CD8-positive, alpha-beta memory T cell (primary cell): ENCODE measurements at regions not wholly inside any gene's neighbourhood (a gene's known extent, or its start where the extent isn't known, plus 50 kb on each side); places are given as distances from the start of the nearest gene placed in this dataset.
"Not testable (repeated sequence)": the region's sequence is repeated elsewhere in the genome, so short reads cannot be mapped to it uniquely, and the experiment has no call there.

Source experiments
- CTCF ChIA-PET: fragments of 350-600 bp; sonication (Branson Sonifier 250); formaldehyde crosslinking; loops from one replicate; lab custom pipeline; 2021; ENCODE audit warnings: antibody characterized with exemption; lab: Charles Lee
- POLR2A ChIA-PET: fragments of 350-600 bp; sonication (Branson Sonifier 250); formaldehyde crosslinking; loops from one replicate; lab custom pipeline; 2021; ENCODE audit warnings: antibody characterized with exemption; lab: Charles Lee
- DNase-seq, 5 donors: peaks; one replicate each; pipeline versions ENCODE4 v3.0.0 to v3.0.0-alpha.2; 2020 to 2022; ENCODE audit warnings: mixed read lengths in 1 of 5
- H3K27ac ChIP-seq: one replicate; pipeline ENCODE4 v1.7.0; 2013; ENCODE audit warnings: low read depth, mild to moderate bottlenecking, low read length, moderate library complexity
- H3K27me3 ChIP-seq: 2 replicates; pipeline ENCODE4 v1.7.0; 2013; ENCODE audit warnings: low read length, mild to moderate bottlenecking; ENCODE audit not compliant: insufficient read depth, poor library complexity, severe bottlenecking
- H3K36me3 ChIP-seq: 2 replicates; pipeline ENCODE4 v1.7.0; 2013; ENCODE audit warnings: mild to moderate bottlenecking, low read length, moderate library complexity; ENCODE audit not compliant: insufficient read depth
- H3K4me1 ChIP-seq: 2 replicates; pipeline ENCODE4 v1.7.0; 2013; ENCODE audit warnings: mild to moderate bottlenecking, low read length, moderate library complexity; ENCODE audit not compliant: insufficient read depth
- H3K4me3 ChIP-seq: 2 replicates; pipeline ENCODE4 v1.7.0; 2013; ENCODE audit warnings: mild to moderate bottlenecking, low read length
- H3K9me3 ChIP-seq: 2 replicates; pipeline ENCODE4 v1.7.0; 2013; ENCODE audit warnings: mild to moderate bottlenecking, low read length
- H3K27ac Mint-ChIP-seq, 8 donors: one replicate each; pipeline ENCODE4 v1.8.0; 2020 to 2021; ENCODE audit warnings: mixed read lengths in 8 of 8, mild to moderate bottlenecking in 6 of 8, inconsistent platforms in 3 of 8, moderate library complexity in 3 of 8
- H3K27me3 Mint-ChIP-seq, 2 donors: one replicate each; pipeline ENCODE4 v1.8.0; 2020 to 2021; ENCODE audit warnings: mixed read lengths in 2 of 2, mild to moderate bottlenecking in 1 of 2, moderate library complexity in 1 of 2
- H3K36me3 Mint-ChIP-seq, 3 donors: one replicate each; pipeline ENCODE4 v1.8.0; 2020 to 2021; ENCODE audit warnings: mixed read lengths in 3 of 3, inconsistent platforms in 1 of 3, mild to moderate bottlenecking in 1 of 3
- H3K4me1 Mint-ChIP-seq, 3 donors: one replicate each; pipeline ENCODE4 v1.8.0; 2020 to 2021; ENCODE audit warnings: mixed read lengths in 3 of 3, inconsistent platforms in 1 of 3, mild to moderate bottlenecking in 1 of 3
- H3K4me3 Mint-ChIP-seq, 7 donors: one replicate each; pipeline ENCODE4 v1.8.0; 2020 to 2021; ENCODE audit warnings: mixed read lengths in 7 of 7, mild to moderate bottlenecking in 6 of 7, moderate library complexity in 4 of 7, inconsistent platforms in 2 of 7
- H3K9me3 Mint-ChIP-seq, 5 donors: one replicate each; pipeline ENCODE4 v1.8.0; 2020 to 2022; ENCODE audit warnings: mixed read lengths in 5 of 5, mild to moderate bottlenecking in 3 of 5, moderate library complexity in 2 of 5, inconsistent platforms in 1 of 5

DNA sequence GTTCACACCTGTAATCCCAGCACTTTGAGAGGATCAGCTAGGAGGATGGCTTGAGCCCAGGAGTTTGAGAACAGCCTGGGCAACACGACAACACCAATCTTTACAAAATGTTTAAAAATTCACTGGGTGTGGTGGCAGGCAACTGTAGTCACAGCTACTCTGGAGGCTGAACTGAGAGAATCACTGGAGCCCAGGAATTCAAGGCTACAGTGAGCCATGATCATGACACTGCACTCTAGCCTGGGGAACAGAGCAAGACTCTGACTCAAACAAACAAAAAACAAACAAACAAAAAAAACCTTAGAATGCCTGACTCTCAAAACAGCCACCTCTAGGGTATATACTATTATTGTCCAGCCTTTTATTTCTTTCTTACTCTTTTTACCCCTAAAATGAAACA lies 56.5 kb upstream of the PAPSS2 start:
- Histone ChIP-seq H3K4me1 (no peaks in the 10 kb centered on the region), H3K4me3 (no peak overlapping the region), H3K27ac (no peak overlapping the region), H3K27me3 (no peaks in the 10 kb centered on the region), H3K9me3 (no peaks in the 10 kb centered on the region), H3K36me3 (no peaks in the 10 kb centered on the region)
- Mint-ChIP-seq H3K36me3 (no peaks in the 10 kb centered on the region), H3K27ac (no peak overlapping the region), H3K9me3 (no peaks in the 10 kb centered on the region), H3K4me3 (no peak overlapping the region), H3K4me1 (peaks cover 6 to 14% (median 12%) of the 10 kb centered on the region in 3 donors), H3K27me3 (peaks cover 1 to 3% of the 10 kb centered on the region in 2 donors)
- no peak for DNase-seq
- CTCF ChIA-PET = no interaction called here
- POLR2A ChIA-PET = no interaction called here

DNA sequence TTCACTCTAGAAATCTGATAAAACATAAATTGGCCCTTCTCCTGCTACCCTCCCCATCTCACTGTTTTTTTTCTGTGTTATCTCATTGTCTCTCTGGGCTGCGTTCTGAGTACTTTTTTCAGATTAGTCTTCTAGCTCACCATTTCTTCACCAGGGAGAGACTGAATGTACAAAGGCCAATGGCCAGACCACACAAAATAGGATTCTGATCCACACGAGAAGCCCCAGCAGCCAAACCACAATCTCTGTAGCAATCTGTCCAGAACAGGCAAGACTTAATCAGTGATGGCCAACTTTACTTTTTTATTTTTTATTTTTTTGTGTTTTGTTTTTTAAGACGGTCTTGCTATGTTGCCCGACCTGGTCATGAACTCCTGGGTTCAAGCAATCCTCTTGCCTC lies 55.9 kb upstream of the PAPSS2 start:
- peaks cover 6 to 14% (median 12%) of the 10 kb centered on the region in 3 donors for H3K4me1 Mint-ChIP-seq
- Histone ChIP-seq H3K27ac (no peak overlapping the region), H3K9me3 (no peaks in the 10 kb centered on the region), H3K27me3 (no peaks in the 10 kb centered on the region), H3K4me1 (no peaks in the 10 kb centered on the region), H3K4me3 (no peak overlapping the region), H3K36me3 (no peaks in the 10 kb centered on the region)
- peaks cover 1 to 3% of the 10 kb centered on the region in 2 donors for H3K27me3 Mint-ChIP-seq
- no peaks in the 10 kb centered on the region for H3K9me3 Mint-ChIP-seq
- CTCF ChIA-PET = no interaction called here
- no peak overlapping the region for H3K4me3 Mint-ChIP-seq
- peak overlapping the region in 1 of 8 donors; percentile 2 for H3K27ac Mint-ChIP-seq
- DNase-seq = no peak
- H3K36me3 Mint-ChIP-seq = no peaks in the 10 kb centered on the region
- POLR2A ChIA-PET = no interaction called here

DNA sequence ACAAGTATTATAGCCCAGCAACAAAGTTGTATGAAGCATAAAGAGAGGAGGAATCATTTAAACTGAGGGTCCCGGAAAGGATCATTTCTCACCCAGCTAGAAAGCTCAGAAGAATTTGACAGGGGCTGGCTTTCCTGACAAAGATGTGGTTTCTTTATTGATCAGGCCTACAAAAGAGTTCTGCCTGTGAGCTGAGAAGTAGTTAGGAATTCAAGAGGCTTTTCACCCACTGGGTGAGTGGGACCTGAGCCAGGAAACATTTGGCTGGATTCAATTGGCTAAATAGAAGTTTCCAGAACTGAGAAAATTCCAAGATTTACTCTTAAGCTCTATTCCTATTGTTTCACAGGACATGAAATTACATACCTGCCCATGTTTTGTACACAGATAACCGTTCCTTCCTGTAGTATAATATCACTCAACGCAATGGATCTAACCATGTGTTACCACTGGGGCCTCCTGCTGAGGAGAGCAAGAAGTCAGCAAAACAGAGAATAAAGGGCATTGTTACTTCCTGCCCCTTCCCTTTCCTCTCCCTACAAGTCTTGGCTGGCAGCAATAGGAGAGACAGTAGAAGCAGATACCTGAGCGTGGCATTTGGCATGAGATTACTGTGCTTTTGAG lies 53.9 kb upstream of the PAPSS2 start:
- ChIA-PET CTCF (no interaction called here), POLR2A (no interaction called here)
- Histone ChIP-seq H3K9me3 (no peaks in the 10 kb centered on the region), H3K4me3 (no peak overlapping the region), H3K36me3 (no peaks in the 10 kb centered on the region), H3K27ac (no peak overlapping the region), H3K4me1 (no peaks in the 10 kb centered on the region), H3K27me3 (no peaks in the 10 kb centered on the region)
- peaks cover 0 to 2% (median 0%) of the 10 kb centered on the region in 3 donors for H3K36me3 Mint-ChIP-seq
- no peaks in the 10 kb centered on the region for H3K9me3 Mint-ChIP-seq
- H3K27ac Mint-ChIP-seq = no peak overlapping the region
- no peak overlapping the region for H3K4me3 Mint-ChIP-seq
- no peak for DNase-seq
- peaks cover 0 to 2% of the 10 kb centered on the region in 2 donors for H3K27me3 Mint-ChIP-seq
- peaks cover 6 to 14% (median 12%) of the 10 kb centered on the region in 3 donors for H3K4me1 Mint-ChIP-seq

DNA sequence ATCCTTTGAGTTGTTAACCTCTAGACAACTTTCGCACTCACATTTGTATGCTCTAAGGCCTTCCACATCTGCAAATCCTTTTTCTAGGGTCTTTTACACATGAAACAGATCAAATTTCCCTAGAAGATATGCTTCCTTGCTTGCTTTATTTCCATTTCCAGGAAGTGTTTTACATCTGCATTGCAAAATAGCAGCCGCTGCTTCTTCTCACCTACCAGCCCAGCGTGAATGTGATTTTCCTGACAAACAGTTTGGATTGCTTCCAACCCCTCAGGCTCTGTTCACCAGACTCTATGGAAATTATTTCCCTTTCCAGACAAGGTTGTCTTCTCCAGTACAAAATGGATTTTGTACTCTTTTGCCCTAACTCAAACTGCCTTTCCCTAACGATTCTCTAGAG lies 50.9 kb upstream of the PAPSS2 start:
- H3K4me1 ChIP-seq = no peaks in the 10 kb centered on the region
- no peaks in the 10 kb centered on the region for H3K27me3 ChIP-seq
- Mint-ChIP-seq H3K27ac (peak overlapping the region in 1 of 8 donors; percentile 7), H3K4me3 (no peak overlapping the region), H3K36me3 (peaks cover 0 to 10% (median 0%) of the 10 kb centered on the region in 3 donors), H3K9me3 (peaks cover 0 to 5% (median 2%) of the 10 kb centered on the region in 5 donors), H3K27me3 (peaks cover 0 to 3% of the 10 kb centered on the region in 2 donors), H3K4me1 (no peaks in the 10 kb centered on the region)
- H3K4me3 ChIP-seq = no peak overlapping the region
- POLR2A ChIA-PET = no interaction called here
- no peak for DNase-seq
- no peak overlapping the region for H3K27ac ChIP-seq
- H3K36me3 ChIP-seq = no peaks in the 10 kb centered on the region
- CTCF ChIA-PET = no interaction called here
- H3K9me3 ChIP-seq = no peaks in the 10 kb centered on the region

DNA sequence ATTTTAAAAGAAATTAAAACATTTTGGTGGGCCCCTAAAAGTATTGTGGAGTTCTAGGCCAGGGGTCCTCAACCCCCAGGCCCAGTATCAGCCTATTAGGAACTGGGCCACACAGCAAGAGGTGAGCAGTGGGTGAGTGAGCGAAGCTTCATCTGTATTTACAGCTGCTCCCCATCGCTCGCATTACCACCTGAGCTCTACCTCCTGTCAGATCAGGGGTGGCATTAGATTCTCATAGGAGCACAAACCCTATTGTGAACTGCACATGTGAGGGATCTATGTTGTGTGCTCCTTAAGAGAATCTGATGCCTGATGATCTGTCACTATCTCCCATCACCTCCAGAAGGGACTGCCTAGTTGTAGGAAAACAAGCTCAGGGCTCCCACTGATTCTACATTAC lies 50.1 kb upstream of the PAPSS2 start:
- H3K27ac ChIP-seq, H3K4me1 ChIP-seq, H3K4me3 Mint-ChIP-seq, H3K9me3 Mint-ChIP-seq, H3K27me3 ChIP-seq, H3K27me3 Mint-ChIP-seq, H3K4me3 ChIP-seq, DNase-seq, H3K9me3 ChIP-seq, H3K36me3 ChIP-seq, H3K4me1 Mint-ChIP-seq, CTCF ChIA-PET, H3K36me3 Mint-ChIP-seq, POLR2A ChIA-PET, H3K27ac Mint-ChIP-seq: not testable (repeated sequence)
